ENCODE measurements at regions not wholly inside any gene's neighbourhood (a gene's known extent, or its start where the extent isn't known, plus 50 kb on each side); places are given as distances from the start of the nearest gene placed in this dataset.

- no peak overlapping the region for H3K4me3 ChIP-seq (ENCODE audit: low read depth, low read length)
- TF ChIP-seq CTCF (IDR thresholded peaks at IDR 0.05; ENCODE audit: borderline replicate concordance, insufficient read depth, low read depth, low read length): no peak
Measured at GRCh38 chr17:27218041-27218440, 75.9 kb upstream of the WSB1 start.

GRCh38 chr17:27218719-27219488 is 75.0 kb upstream of the WSB1 start:
- no peak for TF ChIP-seq CTCF (IDR thresholded peaks at IDR 0.05; ENCODE audit: borderline replicate concordance, insufficient read depth, low read depth, low read length)
- H3K4me3 ChIP-seq (ENCODE audit: low read depth, low read length): no peak overlapping the region

- no peak for TF ChIP-seq CTCF (IDR thresholded peaks at IDR 0.05; ENCODE audit: borderline replicate concordance, insufficient read depth, low read depth, low read length)
- no peak overlapping the region for H3K4me3 ChIP-seq (ENCODE audit: low read depth, low read length)
Measured at GRCh38 chr17:27222515-27222914, 71.4 kb upstream of the WSB1 start.

GRCh38 chr17:27224526-27225315 is 69.2 kb upstream of the WSB1 start:
- H3K4me3 ChIP-seq (ENCODE audit: low read depth, low read length): no peak overlapping the region
- no peak for TF ChIP-seq CTCF (IDR thresholded peaks at IDR 0.05; ENCODE audit: borderline replicate concordance, insufficient read depth, low read depth, low read length)

DNA sequence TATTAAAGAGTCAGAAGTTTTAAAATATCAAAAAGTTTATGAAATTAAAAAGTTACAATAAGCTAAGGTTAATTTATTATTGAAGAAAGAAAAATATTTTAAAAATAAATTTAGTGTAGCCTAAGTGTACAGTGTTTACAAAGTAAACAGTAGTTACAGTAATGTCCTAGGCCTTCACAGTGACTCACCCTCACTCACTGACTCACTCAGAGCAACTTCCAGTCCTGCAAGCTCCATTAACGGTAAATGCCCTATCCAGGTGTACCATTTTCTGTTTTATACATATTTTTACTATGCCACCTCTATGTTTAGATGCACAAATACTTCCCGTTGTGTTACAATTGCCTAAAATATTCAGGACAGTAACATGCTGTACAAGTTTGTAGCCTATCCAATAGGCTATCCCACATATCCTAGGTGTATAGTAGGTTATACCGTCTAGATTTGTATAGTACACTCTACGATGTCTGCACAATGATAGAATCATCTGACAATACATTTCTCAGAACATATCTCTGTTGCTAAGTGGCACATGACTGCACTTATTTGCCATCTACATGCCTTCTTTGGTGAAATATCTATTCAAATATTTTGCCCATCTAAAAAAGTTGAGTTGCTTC is 67.2 kb upstream of the WSB1 start:
- TF ChIP-seq CTCF (IDR thresholded peaks at IDR 0.05; ENCODE audit: borderline replicate concordance, insufficient read depth, low read depth, low read length): no peak
- no peak overlapping the region for H3K4me3 ChIP-seq (ENCODE audit: low read depth, low read length)

GRCh38 chr17:27230996-27231395 is 62.9 kb upstream of the WSB1 start:
- no peak for TF ChIP-seq CTCF (IDR thresholded peaks at IDR 0.05; ENCODE audit: borderline replicate concordance, insufficient read depth, low read depth, low read length)
- H3K4me3 ChIP-seq (ENCODE audit: low read depth, low read length): no peak overlapping the region

Data from GM12875 (cell line).